ENCODE measurements at regions not wholly inside any gene's neighbourhood (a gene's known extent, or its start where the extent isn't known, plus 50 kb on each side); places are given as distances from the start of the nearest gene placed in this dataset.

DNA sequence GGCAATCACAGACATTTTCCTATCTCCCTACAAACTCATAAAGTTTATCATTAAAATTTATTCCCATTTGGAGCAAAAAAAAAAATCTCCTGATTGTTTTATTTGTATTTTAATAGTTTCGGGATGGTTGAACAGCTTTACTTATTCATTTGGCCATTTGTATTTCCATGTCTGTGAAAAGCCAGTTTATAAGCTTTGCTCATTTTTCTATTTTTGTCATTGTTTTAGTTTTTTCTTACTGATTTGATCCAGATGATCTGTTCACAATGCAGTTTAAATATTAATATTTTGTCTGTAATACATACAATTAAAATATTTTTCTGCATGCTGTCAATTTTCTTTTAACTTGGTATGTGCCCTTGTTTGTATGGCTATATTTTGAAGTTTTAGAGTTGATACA, 65.2 kb upstream of the CCN2 start:
- DNase-seq = no peak
- Histone ChIP-seq H3K4me1 (ENCODE audit: insufficient read depth, low read length) (no peaks in the 10 kb centered on the region), H3K4me3 (ENCODE audit: low read length in 2 of 2) (no peak overlapping the region), H3K27ac (ENCODE audit: low read depth, low read length) (no peak overlapping the region), H3K36me3 (ENCODE audit: insufficient read depth, low read length) (no peaks in the 10 kb centered on the region), H3K27me3 (ENCODE audit: insufficient read depth, low read length) (no peaks in the 10 kb centered on the region), H3K9me3 (ENCODE audit: control insufficient read depth in 1 of 2, low read length in 2 of 2) (no peaks in the 10 kb centered on the region)
- CTCF ChIA-PET (ENCODE audit: partially characterized antibody) = no interaction called here
- no peak overlapping the region for H3K4me3 Mint-ChIP-seq
- no peaks in the 10 kb centered on the region for H3K36me3 Mint-ChIP-seq
- peaks cover 0 to 3% (median 0%) of the 10 kb centered on the region in 8 donors for H3K9me3 Mint-ChIP-seq
- intact Hi-C loops (cut with micrococcal nuclease) = no loop called here
- H3K27ac Mint-ChIP-seq = no peak overlapping the region
- H3K27me3 Mint-ChIP-seq = peaks cover 0 to 2% of the 10 kb centered on the region in 2 donors
- POLR2A ChIA-PET (ENCODE audit: partially characterized antibody) = no interaction called here
- no peaks in the 10 kb centered on the region for H3K4me1 Mint-ChIP-seq

DNA sequence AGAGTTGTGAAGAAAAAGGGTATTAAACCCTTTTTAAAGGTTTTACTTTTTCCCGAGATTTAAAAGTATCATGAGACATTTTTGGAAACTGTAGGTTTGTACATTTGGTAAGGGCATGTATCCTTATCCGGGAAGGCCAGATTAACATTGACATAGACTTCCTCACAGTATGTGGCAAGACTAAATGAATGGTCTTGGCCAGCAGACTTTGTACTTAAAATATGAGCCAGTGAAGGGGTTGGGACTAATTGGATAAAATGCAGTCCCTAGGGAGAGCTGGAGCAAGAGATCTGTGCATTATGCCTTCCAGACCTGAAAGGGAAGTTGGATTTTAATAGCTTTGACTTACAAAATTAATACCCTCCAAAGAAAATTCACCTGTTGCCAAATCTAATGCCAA, 60.4 kb upstream of the CCN2 start:
- Mint-ChIP-seq H3K36me3 (no peaks in the 10 kb centered on the region), H3K27ac (no peak overlapping the region), H3K4me1 (no peaks in the 10 kb centered on the region), H3K4me3 (no peak overlapping the region), H3K27me3 (no peaks in the 10 kb centered on the region), H3K9me3 (peaks cover 0 to 3% (median 0%) of the 10 kb centered on the region in 8 donors)
- H3K9me3 ChIP-seq (ENCODE audit: control insufficient read depth in 1 of 2, low read length in 2 of 2) = no peaks in the 10 kb centered on the region
- POLR2A ChIA-PET (ENCODE audit: partially characterized antibody) = no interaction called here
- no peak overlapping the region for H3K4me3 ChIP-seq (ENCODE audit: low read length in 2 of 2)
- H3K36me3 ChIP-seq (ENCODE audit: insufficient read depth, low read length) = no peaks in the 10 kb centered on the region
- no peaks in the 10 kb centered on the region for H3K27me3 ChIP-seq (ENCODE audit: insufficient read depth, low read length)
- no peak overlapping the region for H3K27ac ChIP-seq (ENCODE audit: low read depth, low read length)
- H3K4me1 ChIP-seq (ENCODE audit: insufficient read depth, low read length) = no peaks in the 10 kb centered on the region
- intact Hi-C loops (cut with micrococcal nuclease) = no loop called here
- CTCF ChIA-PET (ENCODE audit: partially characterized antibody) = no interaction called here
- DNase-seq = no peak

DNA sequence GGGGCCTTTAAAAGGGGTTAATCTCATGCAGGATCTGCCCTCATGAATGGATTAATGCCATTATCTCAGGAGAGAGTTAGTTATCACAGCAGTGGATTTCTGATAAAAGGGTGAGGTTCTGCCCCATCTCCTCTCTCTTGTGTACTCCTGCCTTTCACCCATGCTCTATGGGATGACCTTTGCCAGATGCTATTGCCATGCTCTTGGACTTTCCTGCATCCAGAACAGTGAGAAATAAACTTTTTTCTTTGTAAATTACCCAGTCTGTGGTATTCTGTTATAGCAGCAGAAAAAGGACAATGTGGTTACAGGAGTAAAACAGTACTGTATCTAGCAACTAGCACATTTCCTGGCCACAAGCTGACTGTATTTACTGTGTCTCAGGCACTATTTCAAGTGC, 58.0 kb upstream of the CCN2 start:
- peaks cover 0 to 5% (median under 1%) of the 10 kb centered on the region in 8 donors for H3K9me3 Mint-ChIP-seq
- no peak for DNase-seq
- no peaks in the 10 kb centered on the region for H3K36me3 ChIP-seq (ENCODE audit: insufficient read depth, low read length)
- no peaks in the 10 kb centered on the region for H3K36me3 Mint-ChIP-seq
- H3K27me3 ChIP-seq (ENCODE audit: insufficient read depth, low read length) = no peaks in the 10 kb centered on the region
- H3K4me3 Mint-ChIP-seq = no peak overlapping the region
- H3K4me1 ChIP-seq (ENCODE audit: insufficient read depth, low read length) = no peaks in the 10 kb centered on the region
- H3K27ac Mint-ChIP-seq = no peak overlapping the region
- intact Hi-C loops (cut with micrococcal nuclease) = no loop called here
- H3K27me3 Mint-ChIP-seq = no peaks in the 10 kb centered on the region
- H3K4me3 ChIP-seq (ENCODE audit: low read length in 2 of 2) = no peak overlapping the region
- no peaks in the 10 kb centered on the region for H3K9me3 ChIP-seq (ENCODE audit: control insufficient read depth in 1 of 2, low read length in 2 of 2)
- ChIA-PET POLR2A (ENCODE audit: partially characterized antibody) (no interaction called here), CTCF (ENCODE audit: partially characterized antibody) (no interaction called here)
- H3K27ac ChIP-seq (ENCODE audit: low read depth, low read length) = no peak overlapping the region
- no peaks in the 10 kb centered on the region for H3K4me1 Mint-ChIP-seq

DNA sequence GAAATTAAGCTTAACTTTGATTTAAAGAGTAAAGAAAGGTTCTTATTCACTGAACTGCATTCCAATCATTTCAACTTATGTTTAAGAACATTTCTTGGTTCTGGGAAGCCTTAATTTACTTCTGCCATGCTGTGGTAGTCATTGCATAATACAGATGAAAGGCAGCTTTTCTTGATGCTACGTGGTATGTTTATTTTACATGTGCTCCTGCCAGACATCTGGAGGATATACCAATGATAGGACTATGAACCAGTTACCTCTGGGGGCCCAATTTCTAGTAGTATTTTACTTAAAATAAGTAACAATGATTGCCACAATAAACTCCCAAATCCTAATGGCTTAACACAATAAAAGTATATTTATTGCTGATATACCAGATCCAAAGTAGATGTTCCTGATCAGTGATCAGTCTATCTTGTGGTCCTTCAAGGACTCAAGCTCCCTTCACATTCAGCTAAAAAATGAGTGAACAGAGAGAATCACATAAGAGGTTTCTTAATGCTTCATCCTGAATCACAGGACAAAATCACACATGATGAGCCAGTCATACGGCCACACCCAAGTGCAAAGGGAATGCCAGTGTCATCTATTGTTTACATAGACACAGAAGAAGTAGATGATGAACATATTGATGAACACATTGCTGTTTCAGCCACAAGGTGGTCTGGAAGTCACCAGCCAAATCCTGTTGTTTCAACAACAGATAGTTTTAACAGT, 56.5 kb upstream of the CCN2 start:
- DNase-seq = no peak
- POLR2A ChIA-PET (ENCODE audit: partially characterized antibody) = no interaction called here
- Histone ChIP-seq H3K4me1 (ENCODE audit: insufficient read depth, low read length) (no peaks in the 10 kb centered on the region), H3K36me3 (ENCODE audit: insufficient read depth, low read length) (no peaks in the 10 kb centered on the region), H3K9me3 (ENCODE audit: control insufficient read depth in 1 of 2, low read length in 2 of 2) (no peaks in the 10 kb centered on the region), H3K4me3 (ENCODE audit: low read length in 2 of 2) (no peak overlapping the region), H3K27ac (ENCODE audit: low read depth, low read length) (no peak overlapping the region), H3K27me3 (ENCODE audit: insufficient read depth, low read length) (no peaks in the 10 kb centered on the region)
- Mint-ChIP-seq H3K27ac (no peak overlapping the region), H3K27me3 (no peaks in the 10 kb centered on the region), H3K4me1 (no peaks in the 10 kb centered on the region), H3K9me3 (peaks cover 0 to 15% (median 4%) of the 10 kb centered on the region in 8 donors), H3K4me3 (no peak overlapping the region), H3K36me3 (no peaks in the 10 kb centered on the region)
- CTCF ChIA-PET (ENCODE audit: partially characterized antibody) = no interaction called here
- intact Hi-C loops (cut with micrococcal nuclease) = no loop called here

DNA sequence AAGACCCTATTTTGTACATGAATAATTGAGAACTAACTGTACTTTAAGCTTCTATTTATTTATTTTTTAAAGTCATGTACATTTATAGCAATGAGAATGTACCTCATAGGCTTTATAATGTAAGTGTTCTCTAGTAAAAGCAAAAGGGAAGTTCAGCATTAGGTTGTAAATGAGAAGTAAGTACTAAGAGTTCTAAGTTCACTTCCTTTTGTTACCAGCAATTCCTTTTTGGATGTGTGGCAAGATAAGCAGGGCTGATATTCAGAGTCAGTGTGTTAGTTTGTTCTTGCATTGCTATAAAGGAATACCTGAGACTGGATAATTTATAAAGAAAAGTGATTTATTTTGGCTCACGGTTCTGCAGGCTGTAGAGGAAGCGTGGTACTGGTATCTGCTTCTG, 54.0 kb upstream of the CCN2 start:
- Histone ChIP-seq H3K4me1 (ENCODE audit: insufficient read depth, low read length) (no peaks in the 10 kb centered on the region), H3K36me3 (ENCODE audit: insufficient read depth, low read length) (no peaks in the 10 kb centered on the region), H3K4me3 (ENCODE audit: low read length in 2 of 2) (no peak overlapping the region), H3K27ac (ENCODE audit: low read depth, low read length) (no peak overlapping the region), H3K27me3 (ENCODE audit: insufficient read depth, low read length) (no peaks in the 10 kb centered on the region), H3K9me3 (ENCODE audit: control insufficient read depth in 1 of 2, low read length in 2 of 2) (no peaks in the 10 kb centered on the region)
- H3K9me3 Mint-ChIP-seq = peaks cover 0 to 15% (median 5%) of the 10 kb centered on the region in 8 donors
- H3K36me3 Mint-ChIP-seq = no peaks in the 10 kb centered on the region
- DNase-seq = no peak
- no peak overlapping the region for H3K4me3 Mint-ChIP-seq
- intact Hi-C loops (cut with micrococcal nuclease) = no loop called here
- CTCF ChIA-PET (ENCODE audit: partially characterized antibody) = no interaction called here
- no peak overlapping the region for H3K27ac Mint-ChIP-seq
- POLR2A ChIA-PET (ENCODE audit: partially characterized antibody) = no interaction called here
- no peaks in the 10 kb centered on the region for H3K4me1 Mint-ChIP-seq
- H3K27me3 Mint-ChIP-seq = no peaks in the 10 kb centered on the region

DNA sequence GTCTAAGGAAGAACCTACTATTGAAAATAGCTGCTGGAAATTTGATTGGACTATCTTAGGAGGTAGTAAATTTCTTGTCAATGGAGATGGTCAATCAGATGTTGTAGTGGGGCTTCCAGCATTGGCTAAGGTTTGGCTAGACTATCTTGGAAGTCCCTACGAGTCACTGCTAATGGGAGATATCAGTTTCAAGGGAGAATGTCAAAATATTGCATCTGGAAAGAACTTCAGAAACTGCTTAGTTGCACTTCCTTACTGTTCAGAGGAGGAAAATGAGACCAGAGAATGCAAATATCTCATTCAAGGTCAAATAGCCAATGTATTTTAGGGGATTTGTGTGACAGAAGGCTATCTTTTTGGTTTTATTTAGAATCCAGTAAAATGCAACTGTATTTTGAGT, 53.5 kb upstream of the CCN2 start:
- no peaks in the 10 kb centered on the region for H3K27me3 Mint-ChIP-seq
- H3K36me3 Mint-ChIP-seq = no peaks in the 10 kb centered on the region
- H3K9me3 ChIP-seq (ENCODE audit: control insufficient read depth in 1 of 2, low read length in 2 of 2) = no peaks in the 10 kb centered on the region
- H3K4me3 ChIP-seq (ENCODE audit: low read length in 2 of 2) = no peak overlapping the region
- no peak overlapping the region for H3K27ac ChIP-seq (ENCODE audit: low read depth, low read length)
- no peaks in the 10 kb centered on the region for H3K4me1 ChIP-seq (ENCODE audit: insufficient read depth, low read length)
- H3K4me3 Mint-ChIP-seq = no peak overlapping the region
- H3K27me3 ChIP-seq (ENCODE audit: insufficient read depth, low read length) = no peaks in the 10 kb centered on the region
- H3K27ac Mint-ChIP-seq = no peak overlapping the region
- no peaks in the 10 kb centered on the region for H3K36me3 ChIP-seq (ENCODE audit: insufficient read depth, low read length)
- no peak for DNase-seq
- peaks cover 0 to 15% (median 5%) of the 10 kb centered on the region in 8 donors for H3K9me3 Mint-ChIP-seq
- intact Hi-C loops (cut with micrococcal nuclease) = no loop called here
- H3K4me1 Mint-ChIP-seq = no peaks in the 10 kb centered on the region
- POLR2A ChIA-PET (ENCODE audit: partially characterized antibody) = no interaction called here
- CTCF ChIA-PET (ENCODE audit: partially characterized antibody) = no interaction called here

DNA sequence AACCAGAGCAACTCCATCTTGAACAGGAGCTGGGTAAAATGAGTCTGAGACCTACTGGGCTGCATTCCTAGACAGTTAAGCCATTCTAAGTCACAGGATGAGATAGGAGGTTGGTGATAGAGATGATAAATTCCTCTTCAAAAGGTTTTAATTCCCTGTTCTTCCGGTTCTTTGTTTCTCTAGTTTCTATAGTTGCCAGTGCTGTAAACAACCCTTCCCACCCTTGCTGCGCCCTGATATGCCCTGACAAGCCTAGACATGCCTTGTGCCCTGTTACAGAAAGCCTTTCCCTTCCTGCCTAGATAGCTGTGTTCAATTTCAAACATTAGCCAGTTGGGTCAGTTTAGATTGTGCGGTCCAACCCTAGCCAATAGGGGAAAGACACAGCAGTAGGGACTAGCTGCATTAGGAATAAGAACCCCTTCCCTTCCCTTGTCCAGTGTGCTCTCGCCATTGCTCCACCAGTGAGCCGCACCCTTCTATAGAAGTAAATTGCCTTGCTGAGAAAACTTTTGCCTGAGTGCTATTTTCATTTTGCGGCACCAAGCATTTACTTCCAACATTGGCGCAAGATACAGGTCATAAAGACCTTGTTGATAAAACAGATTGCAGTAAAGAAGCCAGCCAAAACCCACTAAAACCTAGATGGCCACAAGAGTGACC, 52.5 kb upstream of the CCN2 start:
- no peak for DNase-seq
- ChIA-PET CTCF (ENCODE audit: partially characterized antibody) (no interaction called here), POLR2A (ENCODE audit: partially characterized antibody) (no interaction called here)
- Histone ChIP-seq H3K27me3 (ENCODE audit: insufficient read depth, low read length) (no peaks in the 10 kb centered on the region), H3K4me1 (ENCODE audit: insufficient read depth, low read length) (no peaks in the 10 kb centered on the region), H3K4me3 (ENCODE audit: low read length in 2 of 2) (no peak overlapping the region), H3K27ac (ENCODE audit: low read depth, low read length) (no peak overlapping the region), H3K36me3 (ENCODE audit: insufficient read depth, low read length) (no peaks in the 10 kb centered on the region), H3K9me3 (ENCODE audit: control insufficient read depth in 1 of 2, low read length in 2 of 2) (no peaks in the 10 kb centered on the region)
- Mint-ChIP-seq H3K27ac (no peak overlapping the region), H3K4me3 (no peak overlapping the region), H3K36me3 (no peaks in the 10 kb centered on the region), H3K9me3 (peaks cover 0 to 15% (median 5%) of the 10 kb centered on the region in 8 donors), H3K4me1 (no peaks in the 10 kb centered on the region), H3K27me3 (no peaks in the 10 kb centered on the region)
- intact Hi-C loops (cut with micrococcal nuclease) = no loop called here

Data from CD4-positive, alpha-beta memory T cell (primary cell).